ENCODE measurements at regions not wholly inside any gene's neighbourhood (a gene's known extent, or its start where the extent isn't known, plus 50 kb on each side); places are given as distances from the start of the nearest gene placed in this dataset.

- H3K9me3 Mint-ChIP-seq (ENCODE audit: unreplicated experiment), result no peaks in the 10 kb centered on the region
- CTCF ChIA-PET, result no interaction called here
- H3K36me3 Mint-ChIP-seq (ENCODE audit: insufficient read depth, unreplicated experiment), result no peaks in the 10 kb centered on the region
- no peak overlapping the region for H3K27ac Mint-ChIP-seq (ENCODE audit: low read depth, unreplicated experiment)
- no peak for TF ChIP-seq CTCF (IDR thresholded peaks at IDR 0.05; ENCODE audit: unreplicated experiment)
- BruUV-seq (replicated peaks), result no TSS peak
- no peak overlapping the region for H3K4me3 Mint-ChIP-seq (ENCODE audit: unreplicated experiment)
- no peak for DNase-seq (ENCODE audit: unreplicated experiment)
- H3K4me1 Mint-ChIP-seq (ENCODE audit: insufficient read depth, unreplicated experiment), result no peaks in the 10 kb centered on the region
- H3K27me3 Mint-ChIP-seq (ENCODE audit: insufficient read depth, unreplicated experiment), result no peaks in the 10 kb centered on the region
- POLR2A ChIA-PET, result no interaction called here
- intact Hi-C loops (cut with micrococcal nuclease), result no loop called here
These were observed 108.2 kb downstream of the PCDH7 start for GRCh38 chr4:30828264-30828926.

GRCh38 chr4:30832639-30833038, 112.5 kb downstream of the PCDH7 start:
- TF ChIP-seq CTCF (IDR thresholded peaks at IDR 0.05; ENCODE audit: unreplicated experiment), result no peak
- no TSS peak for BruUV-seq (replicated peaks)
- H3K27ac Mint-ChIP-seq (ENCODE audit: low read depth, unreplicated experiment), result no peak overlapping the region
- no peak for DNase-seq (ENCODE audit: unreplicated experiment)
- no peaks in the 10 kb centered on the region for H3K9me3 Mint-ChIP-seq (ENCODE audit: unreplicated experiment)
- CTCF ChIA-PET, result no interaction called here
- no peaks in the 10 kb centered on the region for H3K36me3 Mint-ChIP-seq (ENCODE audit: insufficient read depth, unreplicated experiment)
- H3K27me3 Mint-ChIP-seq (ENCODE audit: insufficient read depth, unreplicated experiment), result no peaks in the 10 kb centered on the region
- peaks cover 12% of the 10 kb centered on the region for H3K4me1 Mint-ChIP-seq (ENCODE audit: insufficient read depth, unreplicated experiment)
- H3K4me3 Mint-ChIP-seq (ENCODE audit: unreplicated experiment), result no peak overlapping the region
- intact Hi-C loops (cut with micrococcal nuclease), result no loop called here
- POLR2A ChIA-PET, result no interaction called here

GRCh38 chr4:30833206-30833605, 113.0 kb downstream of the PCDH7 start:
- intact Hi-C loops (cut with micrococcal nuclease), result no loop called here
- POLR2A ChIA-PET, result no interaction called here
- H3K4me1 Mint-ChIP-seq (ENCODE audit: insufficient read depth, unreplicated experiment), result peaks cover 12% of the 10 kb centered on the region

GRCh38 chr4:30835044-30835443, 114.9 kb downstream of the PCDH7 start:
- POLR2A ChIA-PET, result no interaction called here
- TF ChIP-seq CTCF (IDR thresholded peaks at IDR 0.05; ENCODE audit: unreplicated experiment), result no peak
- Mint-ChIP-seq H3K27me3 (ENCODE audit: insufficient read depth, unreplicated experiment) (no peaks in the 10 kb centered on the region), H3K4me3 (ENCODE audit: unreplicated experiment) (no peak overlapping the region), H3K27ac (ENCODE audit: low read depth, unreplicated experiment) (no peak overlapping the region), H3K36me3 (ENCODE audit: insufficient read depth, unreplicated experiment) (no peaks in the 10 kb centered on the region), H3K4me1 (ENCODE audit: insufficient read depth, unreplicated experiment) (peaks cover 20% of the 10 kb centered on the region), H3K9me3 (ENCODE audit: unreplicated experiment) (no peaks in the 10 kb centered on the region)
- no TSS peak for BruUV-seq (replicated peaks)
- intact Hi-C loops (cut with micrococcal nuclease), result no loop called here
- CTCF ChIA-PET, result no interaction called here
- DNase-seq (ENCODE audit: unreplicated experiment), result no peak

More at GRCh38 chr4:30833206-30833605, 113.0 kb downstream of the PCDH7 start:
- Mint-ChIP-seq H3K4me3 (ENCODE audit: unreplicated experiment) (no peak overlapping the region), H3K27me3 (ENCODE audit: insufficient read depth, unreplicated experiment) (no peaks in the 10 kb centered on the region), H3K9me3 (ENCODE audit: unreplicated experiment) (no peaks in the 10 kb centered on the region), H3K36me3 (ENCODE audit: insufficient read depth, unreplicated experiment) (no peaks in the 10 kb centered on the region), H3K27ac (ENCODE audit: low read depth, unreplicated experiment) (no peak overlapping the region)
- no peak for DNase-seq (ENCODE audit: unreplicated experiment)
- CTCF ChIA-PET, result no interaction called here
- BruUV-seq (replicated peaks), result no TSS peak
- TF ChIP-seq CTCF (IDR thresholded peaks at IDR 0.05; ENCODE audit: unreplicated experiment), result no peak

Data from MCF 10A (cell line).